ENCODE measurements at regions not wholly inside any gene's neighbourhood (a gene's known extent, or its start where the extent isn't known, plus 50 kb on each side); places are given as distances from the start of the nearest gene placed in this dataset.

DNA sequence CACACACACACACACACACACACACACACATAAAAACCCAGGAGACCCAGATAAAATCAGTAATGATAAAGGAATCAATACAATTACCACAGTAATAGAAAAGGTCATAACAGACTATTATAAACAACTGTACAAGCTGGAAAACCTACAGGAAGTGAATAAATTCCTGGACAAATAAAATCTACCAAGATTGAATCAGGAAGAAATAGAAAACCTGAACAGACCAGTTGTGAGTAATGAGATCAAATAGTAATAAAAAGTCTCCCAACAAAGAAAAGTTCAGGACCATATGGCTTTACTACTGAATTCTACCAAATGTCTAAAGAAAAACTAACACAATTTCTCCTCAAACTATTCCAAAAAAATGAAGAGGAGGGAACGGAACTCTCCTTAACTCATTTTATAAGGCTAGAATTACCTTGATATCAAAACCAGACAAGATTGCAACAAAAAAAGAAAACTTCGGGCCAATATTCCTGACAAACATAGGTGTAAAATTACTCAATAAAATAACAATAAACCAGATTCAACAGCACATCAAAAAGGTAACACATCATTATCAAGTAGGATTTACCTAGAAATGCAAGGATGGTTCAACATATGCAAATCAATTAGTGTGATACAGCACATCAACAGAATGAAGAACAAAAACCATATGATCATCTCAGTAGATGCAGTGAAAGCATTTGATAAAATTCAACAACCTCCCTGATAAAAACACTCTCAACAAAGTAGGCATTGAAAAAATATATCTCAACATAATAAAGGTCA is 325.2 kb upstream of the POU5F2 start:
- TF ChIP-seq POLR2A (IDR thresholded peaks at IDR 0.05) (no peak), POLR2AphosphoS5 (IDR thresholded peaks at IDR 0.05) (no peak)
- TF ChIP-seq, protein P1, sequence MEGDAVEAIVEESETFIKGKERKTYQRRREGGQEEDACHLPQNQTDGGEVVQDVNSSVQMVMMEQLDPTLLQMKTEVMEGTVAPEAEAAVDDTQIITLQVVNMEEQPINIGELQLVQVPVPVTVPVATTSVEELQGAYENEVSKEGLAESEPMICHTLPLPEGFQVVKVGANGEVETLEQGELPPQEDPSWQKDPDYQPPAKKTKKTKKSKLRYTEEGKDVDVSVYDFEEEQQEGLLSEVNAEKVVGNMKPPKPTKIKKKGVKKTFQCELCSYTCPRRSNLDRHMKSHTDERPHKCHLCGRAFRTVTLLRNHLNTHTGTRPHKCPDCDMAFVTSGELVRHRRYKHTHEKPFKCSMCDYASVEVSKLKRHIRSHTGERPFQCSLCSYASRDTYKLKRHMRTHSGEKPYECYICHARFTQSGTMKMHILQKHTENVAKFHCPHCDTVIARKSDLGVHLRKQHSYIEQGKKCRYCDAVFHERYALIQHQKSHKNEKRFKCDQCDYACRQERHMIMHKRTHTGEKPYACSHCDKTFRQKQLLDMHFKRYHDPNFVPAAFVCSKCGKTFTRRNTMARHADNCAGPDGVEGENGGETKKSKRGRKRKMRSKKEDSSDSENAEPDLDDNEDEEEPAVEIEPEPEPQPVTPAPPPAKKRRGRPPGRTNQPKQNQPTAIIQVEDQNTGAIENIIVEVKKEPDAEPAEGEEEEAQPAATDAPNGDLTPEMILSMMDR (IDR thresholded peaks at IDR 0.05): no peak
